GM04503 (cell line): ENCODE measurements at regions not wholly inside any gene's neighbourhood (a gene's known extent, or its start where the extent isn't known, plus 50 kb on each side); places are given as distances from the start of the nearest gene placed in this dataset.

ENCODE experiments used
- DNase-seq: peaks from one replicate; pipeline ENCODE4 v3.0.0-alpha.2; 2012; ENCODE audit warnings: low read depth

DNA sequence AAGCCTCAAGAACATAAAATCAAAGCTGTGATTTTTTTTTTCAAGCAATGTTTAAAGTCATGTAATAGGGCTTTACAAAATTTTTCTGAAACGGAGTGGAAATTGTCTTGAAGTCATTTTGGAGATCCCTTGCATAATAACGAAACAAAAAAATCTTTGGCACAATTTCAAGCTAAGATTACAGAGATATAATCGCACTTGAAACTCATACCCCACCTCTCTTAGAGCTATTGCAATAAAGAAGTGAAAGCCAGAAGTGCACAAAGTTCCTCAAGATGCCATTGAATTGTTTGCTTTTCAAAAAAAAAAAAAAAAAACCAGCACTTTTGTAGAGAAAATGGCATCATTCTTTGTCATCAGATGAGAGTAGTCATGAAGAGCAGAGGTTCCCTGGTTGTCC is 152.3 kb downstream of the PAX3 start:
- no peak for DNase-seq

DNA sequence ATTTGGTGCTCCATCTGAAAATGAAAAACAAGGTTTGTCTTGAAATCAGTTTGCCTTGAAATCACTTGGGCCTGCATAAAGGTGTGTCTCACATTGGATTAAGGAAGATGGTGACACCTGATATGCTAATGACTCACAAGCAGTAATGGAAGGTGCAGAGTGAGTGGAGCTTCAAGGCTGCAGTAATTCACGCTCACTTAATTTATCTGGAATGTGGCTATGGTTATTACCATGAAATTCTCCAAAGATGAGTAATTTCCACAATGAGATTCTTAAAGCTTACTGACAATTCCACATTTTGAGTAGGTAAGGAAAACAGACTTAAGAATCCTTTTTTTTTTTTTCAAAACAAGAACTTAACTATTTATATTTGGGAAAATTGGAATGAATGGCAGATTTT is 156.8 kb downstream of the PAX3 start:
- DNase-seq: no peak

- DNase-seq: no peak
Measured at GRCh38 chr2:222136106-222136630, 162.6 kb downstream of the PAX3 start.

- no peak for DNase-seq
Measured at GRCh38 chr2:222134654-222135053, 164.1 kb downstream of the PAX3 start.

GRCh38 chr2:222133897-222134296 is 164.9 kb downstream of the PAX3 start:
- no peak for DNase-seq

DNA sequence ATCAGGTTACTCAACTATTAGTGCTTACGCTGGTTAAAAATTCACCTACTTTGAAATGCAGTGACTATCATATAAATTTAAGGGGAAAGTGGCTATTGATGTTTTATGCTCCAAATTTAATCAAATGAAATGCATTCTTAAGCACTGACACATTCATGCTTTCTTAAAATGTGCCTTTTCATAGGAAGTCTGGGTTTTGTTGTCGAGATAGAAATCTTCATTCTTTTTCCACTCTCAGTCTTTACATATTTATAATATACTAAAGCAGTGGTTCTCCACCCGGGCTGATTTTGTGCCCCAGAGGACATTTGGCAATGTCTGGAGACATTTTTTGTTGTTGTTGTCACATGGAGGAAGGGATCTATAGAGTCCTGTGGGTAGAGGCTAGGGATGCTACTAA is 167.9 kb downstream of the PAX3 start:
- DNase-seq: no peak

DNA sequence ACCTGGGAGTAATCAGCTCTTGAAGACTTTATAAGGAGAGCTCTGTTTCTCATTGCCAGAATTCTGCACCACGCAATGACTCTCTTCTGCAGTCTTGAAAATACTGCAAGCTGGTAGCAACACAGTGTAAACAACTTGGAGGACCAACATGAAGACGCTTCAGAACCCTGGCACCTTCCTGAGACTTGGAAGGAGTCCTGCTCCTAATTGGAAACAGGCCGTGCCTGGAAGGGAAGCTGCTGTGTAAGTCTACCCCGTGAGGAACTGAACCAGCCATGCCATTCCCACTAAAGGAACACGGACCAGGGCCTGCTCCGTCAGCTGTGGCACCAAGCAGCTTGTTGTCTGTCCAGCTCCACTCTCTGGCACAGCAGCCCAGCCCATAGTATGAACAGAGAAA is 171.1 kb downstream of the PAX3 start:
- no peak for DNase-seq

DNA sequence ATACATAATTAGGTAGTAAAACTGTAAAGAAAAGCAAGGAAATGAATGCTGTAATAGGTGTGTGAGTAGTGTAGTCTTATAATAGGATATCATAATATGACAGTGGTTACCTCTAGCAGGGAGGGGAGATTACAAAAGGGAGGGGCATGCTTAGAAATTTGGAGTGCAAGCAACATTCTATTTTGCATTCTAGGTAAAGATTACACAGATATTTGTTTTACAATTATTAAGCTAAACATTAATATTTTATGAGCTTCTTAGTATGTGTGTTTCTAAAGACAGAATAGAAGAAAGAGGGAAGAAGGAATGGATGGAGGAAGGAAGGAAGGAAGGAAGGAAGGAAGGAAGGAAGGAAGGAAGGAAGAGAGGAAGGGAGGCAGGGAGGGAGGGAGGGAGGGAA is 177.9 kb downstream of the PAX3 start:
- no peak for DNase-seq

DNA sequence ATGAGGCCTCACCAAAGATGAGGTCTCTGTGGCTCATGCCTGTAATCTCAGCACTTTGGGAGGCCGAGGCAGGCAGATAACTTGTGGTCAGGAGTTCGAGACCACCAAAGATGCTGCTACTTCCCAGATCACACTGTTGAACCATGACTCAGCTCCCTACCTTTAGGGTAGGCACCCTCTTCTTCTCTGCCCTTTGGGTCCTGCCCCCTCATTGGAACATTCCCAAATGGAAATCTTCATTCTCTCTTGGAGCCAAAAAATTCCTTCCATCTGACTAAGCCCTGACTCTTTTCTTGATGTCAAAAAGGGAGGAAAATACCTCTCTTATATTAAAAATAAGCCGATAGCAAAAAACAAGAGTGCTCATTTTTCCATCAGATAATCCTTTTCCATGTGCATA is 183.5 kb downstream of the PAX3 start:
- no peak for DNase-seq

DNA sequence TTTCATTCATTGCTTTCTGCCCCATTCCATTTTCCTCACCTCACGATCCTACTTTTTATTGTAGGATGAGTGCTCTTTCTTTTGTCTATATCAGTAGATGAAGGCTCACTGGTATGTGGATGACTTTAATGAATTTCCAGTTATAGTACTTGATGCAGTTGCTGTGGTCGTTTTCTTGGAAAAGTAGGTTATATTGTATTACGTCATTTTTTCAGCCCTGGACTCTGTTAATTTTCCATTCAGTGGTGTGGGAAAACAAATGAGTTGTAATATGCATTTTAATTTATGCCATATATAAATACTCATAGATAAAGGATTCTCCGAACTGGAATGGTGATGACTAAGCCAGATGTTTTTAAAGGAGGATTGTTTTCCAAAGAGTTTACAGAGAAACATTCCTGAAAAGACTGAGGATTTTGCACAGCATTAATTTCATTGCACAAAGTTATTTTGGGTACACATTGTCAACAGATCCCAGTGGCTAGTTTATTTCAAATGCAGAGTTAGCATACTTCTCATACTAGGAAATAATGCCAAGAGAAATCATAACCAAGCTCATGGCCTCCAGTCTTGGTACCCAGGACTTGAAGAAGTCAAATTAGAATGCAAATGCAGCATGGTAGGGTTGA is 189.7 kb downstream of the PAX3 start:
- DNase-seq: no peak

DNA sequence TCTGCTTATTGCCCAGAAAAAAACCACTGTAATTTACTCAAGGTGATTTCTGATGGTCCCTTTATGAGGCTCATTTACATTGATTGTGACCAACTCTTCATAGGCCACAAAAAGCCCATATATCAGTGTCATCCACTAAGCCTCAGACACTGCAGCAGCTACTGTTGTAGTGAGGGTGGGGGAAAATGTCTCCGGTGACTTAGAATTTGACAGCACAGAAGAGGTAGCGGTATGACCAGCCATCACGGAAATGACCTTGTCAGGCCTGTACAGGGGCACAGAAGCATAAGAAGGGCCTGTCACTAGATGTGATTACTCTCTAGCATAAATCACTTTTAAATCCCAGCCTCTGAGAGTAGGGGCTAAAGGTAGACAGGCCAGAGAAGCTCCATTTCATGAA is 190.3 kb downstream of the PAX3 start:
- no peak for DNase-seq

GRCh38 chr2:222105046-222105445 is 193.8 kb downstream of the PAX3 start:
- no peak for DNase-seq

- DNase-seq: no peak
Measured at GRCh38 chr2:222102575-222103349, 196.0 kb downstream of the PAX3 start.

GRCh38 chr2:222100704-222101699 is 197.8 kb downstream of the PAX3 start:
- DNase-seq: no peak

DNA sequence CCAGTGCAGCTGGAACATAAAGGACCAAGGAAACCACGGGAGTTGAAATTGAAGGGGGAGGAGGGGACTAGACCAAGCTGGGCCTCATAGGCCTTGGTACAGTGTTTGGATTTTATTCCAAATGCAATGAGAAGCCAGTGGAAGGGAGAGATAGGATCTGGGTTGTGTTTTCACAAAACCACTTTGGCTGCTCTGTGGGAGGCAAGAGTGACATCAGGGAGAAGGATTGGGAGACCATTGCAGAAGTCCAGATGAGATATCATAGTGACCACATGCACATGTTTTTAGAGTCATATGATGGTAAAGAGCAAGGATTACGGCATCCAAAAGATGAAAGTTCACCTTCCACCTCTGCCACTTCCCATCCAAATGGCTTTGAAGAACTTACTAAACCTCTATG is 210.2 kb downstream of the PAX3 start:
- no peak for DNase-seq

DNA sequence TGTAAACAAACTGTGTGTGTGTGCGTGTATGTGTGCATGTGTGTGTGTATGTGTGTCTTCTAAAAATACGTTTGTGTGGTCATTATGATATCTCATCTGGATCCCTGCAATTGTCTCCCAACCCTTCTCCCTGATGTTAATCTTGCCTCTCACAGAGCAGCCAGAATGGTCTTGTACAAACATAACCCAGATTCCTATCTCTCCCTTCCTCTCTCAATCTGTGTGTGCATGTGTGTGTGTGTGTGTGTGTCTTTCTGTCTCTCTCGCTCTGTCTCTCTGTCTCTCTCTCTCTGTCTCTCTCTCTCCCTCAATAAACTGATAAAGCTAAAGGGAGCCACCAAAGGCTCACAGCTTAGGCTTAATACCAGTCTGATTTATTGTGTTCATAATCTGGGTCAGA is 210.8 kb downstream of the PAX3 start:
- DNase-seq: no peak

GRCh38 chr2:222082201-222082600 is 216.6 kb downstream of the PAX3 start:
- DNase-seq: no peak

GRCh38 chr2:222080141-222080540 is 218.7 kb downstream of the PAX3 start:
- DNase-seq: no peak

DNA sequence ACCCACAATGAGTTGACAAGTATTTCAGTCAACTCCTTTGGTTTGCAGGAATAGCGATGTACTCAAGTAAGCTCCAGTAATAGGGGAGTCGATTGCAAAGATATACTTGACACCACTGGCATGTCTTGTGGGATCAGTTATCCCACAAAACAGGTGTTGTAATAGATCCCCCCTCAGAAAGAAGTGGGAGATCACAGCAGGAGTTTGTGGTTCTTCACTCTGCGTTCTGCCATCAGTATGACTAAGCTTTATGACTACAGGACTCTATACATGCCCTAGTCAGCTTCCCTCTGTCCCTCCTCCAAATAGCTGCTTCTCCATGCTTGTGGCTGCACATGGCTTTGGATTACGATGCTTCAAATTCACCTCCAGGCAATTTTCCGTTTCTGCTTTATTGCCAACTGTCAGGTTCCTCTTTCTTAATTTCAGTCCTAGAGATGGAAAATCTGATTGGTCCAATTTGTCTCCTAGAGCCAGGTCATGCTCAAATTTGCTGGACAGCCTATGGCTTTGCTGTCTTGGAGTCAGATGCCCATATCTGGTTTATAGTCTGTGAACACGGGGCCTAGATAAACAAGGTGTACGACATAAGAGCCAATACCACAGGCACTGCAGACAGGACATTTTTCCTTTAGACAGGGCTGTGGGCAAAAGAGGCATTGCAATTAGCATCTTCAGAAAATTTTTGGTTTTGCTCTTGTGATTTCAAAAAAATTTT is 221.7 kb downstream of the PAX3 start:
- no peak for DNase-seq

DNA sequence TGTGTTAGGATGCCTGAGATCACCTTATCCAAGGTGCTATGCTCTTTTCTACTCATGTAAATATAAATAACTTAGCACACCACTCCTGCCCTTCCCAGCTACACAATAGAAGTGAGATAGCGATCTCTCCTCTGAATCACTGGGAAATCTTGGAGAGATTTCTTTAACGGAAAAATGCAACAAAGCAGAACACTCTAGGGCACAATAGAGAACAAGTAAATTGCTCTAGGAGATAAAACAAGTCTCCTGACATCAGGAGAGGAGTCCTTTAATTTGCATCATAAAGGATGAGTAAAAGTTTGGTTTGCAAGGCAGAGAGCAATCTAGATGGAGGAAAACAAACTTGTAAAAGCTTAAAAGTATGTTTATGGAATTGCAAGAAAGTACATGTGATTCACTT is 224.1 kb downstream of the PAX3 start:
- DNase-seq: no peak

DNA sequence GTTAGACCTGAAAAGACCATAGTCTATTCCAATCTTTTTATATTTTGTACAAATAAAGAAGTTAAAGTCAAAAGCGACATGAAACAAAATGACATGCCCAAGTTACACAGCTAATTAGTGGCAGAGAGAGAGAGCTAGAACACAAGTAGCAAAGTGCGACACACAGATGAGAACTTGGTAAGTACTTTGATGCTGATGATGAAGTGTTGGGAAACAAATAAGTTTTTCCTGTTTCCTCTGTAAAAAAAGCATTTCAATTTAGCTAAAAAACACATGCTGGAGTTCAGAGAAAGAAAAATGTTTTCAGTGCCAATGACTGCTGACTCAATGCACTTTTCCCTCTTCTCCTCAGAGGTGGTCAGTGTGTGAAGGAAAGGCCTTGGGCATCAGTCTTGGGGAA is 226.9 kb downstream of the PAX3 start:
- DNase-seq: no peak

DNA sequence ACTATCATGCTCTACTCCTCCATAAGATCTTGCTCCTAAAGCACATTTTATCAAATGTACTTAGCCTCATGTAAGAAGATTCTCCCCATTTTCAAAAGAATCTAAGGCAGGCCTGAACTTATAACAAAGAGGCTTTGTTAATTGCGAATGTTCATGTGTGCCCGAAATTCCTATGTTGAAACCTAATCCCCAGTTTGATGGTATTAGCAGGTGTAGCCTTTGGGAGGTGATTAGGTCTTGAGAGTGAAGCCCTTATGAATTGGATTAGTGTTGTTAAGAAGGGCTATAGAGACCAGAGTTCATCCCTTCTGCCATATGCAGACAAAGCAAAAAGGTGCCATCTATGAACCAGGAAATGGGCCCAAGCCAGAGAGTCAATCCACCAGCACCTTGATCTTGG is 234.5 kb downstream of the PAX3 start:
- no peak for DNase-seq
